Neutrophil (primary cell): ENCODE measurements at regions not wholly inside any gene's neighbourhood (a gene's known extent, or its start where the extent isn't known, plus 50 kb on each side); places are given as distances from the start of the nearest gene placed in this dataset.

Experiments used
- H3K27ac ChIP-seq: fragments of 200-600 bp; sonication (generic); 2 replicates; pipeline ENCODE4 v1.5.1; 2016; ENCODE audit warnings: mild to moderate bottlenecking, moderate library complexity
- H3K27me3 ChIP-seq: fragments of 200-600 bp; sonication (generic); 2 replicates; pipeline ENCODE4 v1.6.0; 2016; ENCODE audit warnings: mild to moderate bottlenecking
- H3K36me3 ChIP-seq: fragments of 200-600 bp; sonication (generic); 2 replicates; pipeline ENCODE4 v1.5.1; 2017
- H3K4me1 ChIP-seq, 2 experiments: fragments of 200-600 bp in 1 of 2; sonication (generic) in 1 of 2; 1 replicate in 1 of 2; 2 replicates in 1 of 2; pipeline versions ENCODE4 v1.5.1 to v1.6.1; 2013 to 2016; ENCODE audit warnings: low read depth in 1 of 2, low read length in 1 of 2, mild to moderate bottlenecking in 1 of 2, moderate library complexity in 1 of 2; ENCODE audit not compliant: control insufficient read depth in 1 of 2, insufficient read depth in 1 of 2
- H3K4me3 ChIP-seq, 2 experiments: fragments of 200-600 bp in 1 of 2; sonication (generic) in 1 of 2; 1 replicate in 1 of 2; 2 replicates in 1 of 2; pipeline ENCODE4 v1.5.1; 2013 to 2016; ENCODE audit warnings: low read depth in 1 of 2, low read length in 1 of 2, mild to moderate bottlenecking in 1 of 2, moderate library complexity in 1 of 2
- H3K9me3 ChIP-seq: fragments of 200-600 bp; sonication (generic); 2 replicates; pipeline ENCODE4 v1.5.1; 2016
- CTCF ChIP-seq: fragments of 200-600 bp; sonication (generic); IDR thresholded peaks from 2 replicates; pipeline ENCODE4 v1.5.1; 2016; ENCODE audit warnings: antibody characterized with exemption

- H3K27me3 ChIP-seq: no peaks in the 10 kb centered on the region
- no peaks in the 10 kb centered on the region for H3K9me3 ChIP-seq
- no peaks in the 10 kb centered on the region for H3K36me3 ChIP-seq
- no peak overlapping the region for H3K4me3 ChIP-seq
- TF ChIP-seq CTCF: no peak
- no peaks in the 10 kb centered on the region for H3K4me1 ChIP-seq
- H3K27ac ChIP-seq: no peak overlapping the region
These were observed 65.6 kb upstream of the PLXNA2 start for GRCh38 chr1:208309771-208310170.

DNA sequence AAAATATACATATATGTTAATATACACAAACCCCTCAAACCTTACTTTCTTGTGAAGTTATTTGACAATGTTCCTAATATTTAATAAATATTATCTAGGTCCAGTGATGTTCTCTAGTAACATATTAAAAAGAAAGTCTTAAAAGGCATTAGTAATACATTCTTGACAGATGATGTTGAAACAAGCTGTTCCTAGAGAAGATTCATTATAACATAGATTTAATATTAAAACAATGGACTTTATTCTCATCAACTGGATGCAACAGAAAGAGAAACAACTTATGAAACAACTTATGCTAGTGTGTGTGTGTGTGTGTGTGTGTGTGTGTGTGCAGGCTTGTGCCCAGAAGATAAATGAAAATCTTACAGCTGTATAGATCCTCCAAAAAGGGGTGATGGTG is 68.5 kb upstream of the PLXNA2 start:
- Histone ChIP-seq H3K4me3 (no peak overlapping the region), H3K4me1 (no peaks in the 10 kb centered on the region), H3K9me3 (no peaks in the 10 kb centered on the region), H3K36me3 (no peaks in the 10 kb centered on the region), H3K27me3 (no peaks in the 10 kb centered on the region), H3K27ac (no peak overlapping the region)
- TF ChIP-seq CTCF: no peak

GRCh38 chr1:208314431-208314830 is 70.2 kb upstream of the PLXNA2 start:
- Histone ChIP-seq H3K9me3 (no peaks in the 10 kb centered on the region), H3K4me3 (no peak overlapping the region), H3K27me3 (no peaks in the 10 kb centered on the region), H3K4me1 (no peaks in the 10 kb centered on the region), H3K36me3 (no peaks in the 10 kb centered on the region), H3K27ac (no peak overlapping the region)
- TF ChIP-seq CTCF: no peak

- no peaks in the 10 kb centered on the region for H3K9me3 ChIP-seq
- no peaks in the 10 kb centered on the region for H3K36me3 ChIP-seq
- H3K27ac ChIP-seq: no peak overlapping the region
- H3K27me3 ChIP-seq: no peaks in the 10 kb centered on the region
- no peak for TF ChIP-seq CTCF
- no peak overlapping the region for H3K4me3 ChIP-seq
- H3K4me1 ChIP-seq: no peaks in the 10 kb centered on the region
These were observed 74.1 kb upstream of the PLXNA2 start for GRCh38 chr1:208318150-208318734.

DNA sequence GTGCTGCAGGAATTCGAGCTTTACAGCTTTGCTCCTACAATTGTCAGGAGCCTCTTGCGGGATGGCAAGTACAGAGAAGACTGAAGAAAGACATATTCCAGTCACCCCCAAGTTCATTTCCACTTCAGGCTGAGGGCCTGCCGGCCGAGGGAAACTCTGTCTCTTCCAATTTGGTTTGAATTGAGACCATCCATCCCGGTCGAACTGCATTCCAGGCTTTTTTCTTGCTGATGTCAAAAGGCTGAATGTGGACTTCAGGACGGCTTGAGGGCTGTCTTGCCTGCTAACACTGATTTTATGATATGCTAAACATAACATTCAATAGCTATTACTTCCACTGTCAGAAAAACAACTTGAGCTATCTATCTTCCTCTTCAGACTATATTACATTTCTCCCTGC is 79.8 kb upstream of the PLXNA2 start:
- H3K4me1 ChIP-seq: no peaks in the 10 kb centered on the region
- no peak for TF ChIP-seq CTCF
- H3K36me3 ChIP-seq: no peaks in the 10 kb centered on the region
- no peaks in the 10 kb centered on the region for H3K27me3 ChIP-seq
- H3K9me3 ChIP-seq: no peaks in the 10 kb centered on the region
- H3K4me3 ChIP-seq: no peak overlapping the region
- H3K27ac ChIP-seq: no peak overlapping the region

DNA sequence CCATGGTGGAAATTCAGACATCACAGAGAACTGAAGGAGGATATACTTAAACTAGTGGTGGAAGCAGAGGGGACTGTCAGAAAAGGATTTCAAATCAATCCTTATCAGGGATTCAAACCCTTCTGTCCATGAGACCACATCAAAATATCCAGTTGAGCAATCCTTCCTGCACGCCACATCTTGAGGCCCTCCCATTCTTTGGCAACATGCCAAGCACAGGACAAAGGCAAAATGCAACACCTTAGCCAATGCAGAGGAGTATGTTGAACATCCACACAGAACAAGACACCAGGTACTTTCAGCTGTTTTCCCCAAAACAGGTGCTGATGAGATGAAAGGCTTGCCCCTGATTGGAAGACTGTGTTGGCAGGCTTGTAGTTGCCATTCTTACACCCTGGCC is 81.8 kb upstream of the PLXNA2 start:
- Histone ChIP-seq H3K4me1 (no peaks in the 10 kb centered on the region), H3K27me3 (peaks cover 6% of the 10 kb centered on the region), H3K36me3 (no peaks in the 10 kb centered on the region), H3K4me3 (no peak overlapping the region), H3K27ac (no peak overlapping the region), H3K9me3 (no peaks in the 10 kb centered on the region)
- TF ChIP-seq CTCF: no peak
